CD4-positive, alpha-beta T cell treated with Interleukin-4 for 1 hour (primary cell): ENCODE measurements at regions not wholly inside any gene's neighbourhood (a gene's known extent, or its start where the extent isn't known, plus 50 kb on each side); places are given as distances from the start of the nearest gene placed in this dataset.
"Not testable (repeated sequence)": the region's sequence is repeated elsewhere in the genome, so short reads cannot be mapped to it uniquely, and the experiment has no call there.

Experiments
- DNase-seq, 2 donors: peaks; one replicate each; pipeline ENCODE4 v3.0.0-alpha.2; 2020 to 2022

DNA sequence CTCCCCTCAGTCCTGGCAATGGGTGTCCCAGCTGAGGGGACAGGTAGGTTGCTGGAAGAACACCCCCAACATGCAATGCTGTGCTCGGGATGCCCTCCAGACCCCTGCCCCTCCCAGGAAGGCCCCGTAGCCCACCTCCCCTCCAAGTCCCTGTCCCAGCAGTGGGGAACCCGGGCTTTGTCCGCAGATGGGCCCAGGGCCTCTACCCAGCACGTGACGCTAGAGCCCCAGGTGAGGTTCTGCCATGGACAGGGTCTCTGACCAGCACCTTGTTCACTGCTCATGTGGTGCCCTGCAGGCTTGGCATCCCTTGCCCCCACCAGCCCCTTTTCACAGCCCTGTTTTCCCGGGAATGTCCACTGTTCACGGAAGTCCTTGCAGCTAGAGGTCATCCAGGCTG lies 220.0 kb upstream of the SGCG start:
- DNase-seq: no peak

- not testable (repeated sequence) for DNase-seq
Observed at GRCh38 chr13:22961342-22961741, 219.4 kb upstream of the SGCG start.

DNA sequence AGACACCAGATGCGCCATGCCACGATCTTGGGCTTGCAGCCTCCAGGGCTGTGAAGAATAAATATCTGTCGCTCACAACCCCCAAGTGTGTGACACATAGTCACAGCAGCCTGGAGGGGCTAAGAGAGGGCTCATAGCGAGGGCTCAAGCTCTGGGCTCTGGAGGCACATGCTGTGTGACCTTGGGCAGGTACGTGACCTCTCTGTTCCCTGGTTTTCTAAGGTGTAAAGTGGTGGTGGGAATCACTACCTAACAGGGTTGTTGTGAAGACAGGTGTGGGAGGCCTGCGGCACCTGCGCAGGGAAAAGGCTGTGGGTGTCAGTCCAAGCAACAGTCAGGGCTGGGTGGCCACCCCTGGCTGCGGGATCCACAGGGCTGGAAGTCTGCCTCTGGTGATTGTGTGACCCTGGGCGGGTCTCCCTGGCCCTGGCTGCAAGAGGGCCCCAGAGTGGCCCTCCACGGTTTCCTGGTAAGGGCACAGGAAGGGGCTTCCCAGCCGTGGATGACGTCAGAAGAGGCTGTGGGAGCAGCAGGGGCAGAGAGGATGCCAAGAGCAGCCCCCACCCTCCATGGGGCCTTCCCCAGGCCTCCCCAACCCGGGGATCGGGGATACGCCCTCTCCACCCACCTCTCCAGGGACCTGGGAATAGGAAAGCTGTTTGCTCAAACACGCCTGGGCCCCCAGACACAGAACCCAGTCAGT lies 218.8 kb upstream of the SGCG start:
- DNase-seq: no peak

DNA sequence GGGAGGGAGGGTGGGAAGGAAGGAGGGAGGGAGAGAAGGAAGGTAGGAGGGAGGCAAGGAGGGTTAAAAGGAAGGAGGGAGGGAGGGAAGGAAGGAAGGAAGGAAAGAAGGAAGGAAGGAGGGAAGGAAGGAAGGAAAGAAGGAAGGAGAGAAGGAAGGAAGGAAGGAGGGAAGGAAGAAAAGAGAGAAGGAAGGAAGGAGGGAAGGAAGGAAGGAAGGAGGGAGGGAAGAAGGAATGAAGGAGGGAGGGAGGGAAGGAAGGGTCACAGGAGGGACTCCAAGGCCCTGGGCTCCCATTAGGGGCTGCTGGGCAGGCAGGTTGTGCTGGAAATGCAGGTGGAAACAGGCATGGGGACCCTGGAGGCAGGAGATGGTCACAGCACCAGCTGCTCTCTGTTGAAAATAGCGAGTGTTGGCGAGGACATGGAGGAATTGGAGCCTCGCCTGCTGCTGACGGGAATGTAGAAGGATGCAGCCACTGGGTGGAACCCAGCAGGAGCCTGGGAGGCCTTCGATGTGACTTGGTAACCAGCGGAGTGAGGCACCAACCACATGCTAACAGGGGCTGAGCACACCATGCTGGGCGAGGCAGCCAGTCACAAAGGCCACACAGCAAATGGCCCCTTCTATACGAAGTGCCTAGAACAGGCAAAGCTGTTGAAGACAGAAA lies 217.3 kb upstream of the SGCG start:
- DNase-seq: not testable (repeated sequence)

- no peak for DNase-seq
Observed at GRCh38 chr13:22964245-22964966, 216.4 kb upstream of the SGCG start.

DNA sequence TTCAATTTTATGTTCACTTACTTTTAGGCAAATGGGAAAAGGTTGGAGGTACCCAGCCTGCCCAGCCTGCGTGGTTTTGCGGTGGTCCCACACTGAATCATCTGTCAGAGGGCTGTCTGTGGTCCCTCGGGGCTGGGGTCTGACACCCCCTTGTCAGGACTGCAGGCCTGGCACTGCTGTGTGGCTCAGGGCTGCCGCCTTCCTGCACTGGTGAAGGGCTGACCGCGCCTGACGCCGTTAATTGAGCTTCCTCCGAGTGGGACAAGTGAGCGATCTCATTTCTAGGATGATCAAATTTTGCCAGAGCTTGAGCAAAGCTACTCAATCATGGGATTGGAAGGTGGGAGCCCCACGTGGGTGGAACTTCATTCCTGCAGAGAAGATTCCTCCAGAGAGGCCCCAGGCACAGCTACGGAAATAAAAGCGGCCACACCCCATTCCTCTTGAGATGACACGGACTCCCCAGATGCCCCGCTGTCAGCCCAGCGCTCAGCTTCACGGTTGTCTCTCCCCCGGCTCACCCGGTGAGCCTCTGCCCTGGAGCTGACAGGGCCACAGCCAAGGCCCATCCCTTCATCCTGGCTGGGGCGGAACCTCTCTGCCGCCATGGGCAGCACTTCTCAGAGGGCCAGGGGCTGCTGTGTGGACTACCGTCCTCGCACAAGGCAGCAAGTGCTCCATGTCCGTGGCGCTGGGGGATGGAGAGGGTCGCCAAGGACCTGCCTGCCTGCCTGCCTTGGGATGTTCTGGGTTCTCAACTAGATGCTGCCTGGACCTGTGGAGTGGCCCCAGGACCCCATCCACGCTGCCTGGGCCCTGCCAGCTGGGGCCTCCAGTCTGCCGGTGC lies 215.5 kb upstream of the SGCG start:
- not testable (repeated sequence) for DNase-seq

- DNase-seq: not testable (repeated sequence)
Observed at GRCh38 chr13:22965858-22966239, 214.9 kb upstream of the SGCG start.

DNA sequence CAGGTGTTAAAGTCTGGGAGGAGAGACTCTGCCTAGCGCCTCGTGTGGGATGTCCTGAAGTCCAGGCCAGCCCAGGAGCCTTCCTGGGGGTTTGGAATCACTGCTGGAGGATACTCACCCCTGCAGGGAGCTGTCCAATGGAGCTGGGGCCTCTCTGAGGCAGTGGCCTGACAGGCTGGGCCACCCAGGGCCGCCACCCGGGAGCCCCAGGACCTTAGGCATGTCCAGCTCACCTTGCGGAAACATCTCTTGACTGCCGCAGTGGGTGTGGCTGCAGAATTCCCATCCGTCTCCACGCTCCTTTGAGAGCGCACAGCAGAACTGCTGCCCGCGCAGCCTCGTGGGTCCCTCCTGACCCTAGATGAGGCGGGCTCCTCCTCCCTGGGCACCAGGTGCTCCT lies 214.0 kb upstream of the SGCG start:
- not testable (repeated sequence) for DNase-seq

- no peak for DNase-seq
Observed at GRCh38 chr13:22967669-22968068, 213.1 kb upstream of the SGCG start.

GRCh38 chr13:22979952-22980351 lies 200.8 kb upstream of the SGCG start:
- DNase-seq: no peak

DNA sequence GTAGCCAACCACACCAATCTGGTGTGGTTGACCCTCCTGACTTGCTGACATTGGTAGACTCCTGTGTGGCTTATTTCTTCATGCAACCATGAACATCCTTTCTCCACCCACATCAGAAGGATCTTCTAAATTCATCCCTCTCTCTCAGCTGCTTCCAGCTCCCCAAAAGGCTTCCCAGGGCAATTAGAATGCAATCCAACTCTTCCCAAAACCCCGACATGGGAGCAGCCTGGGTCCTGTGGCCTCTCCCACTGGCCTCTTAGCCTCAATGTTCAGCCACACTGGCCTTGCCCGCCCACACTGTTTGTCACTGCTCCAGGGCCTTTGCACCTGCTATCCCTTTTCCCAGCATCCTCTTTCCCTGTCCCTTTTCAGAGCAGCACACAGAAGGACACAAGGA lies 199.8 kb upstream of the SGCG start:
- DNase-seq: no peak

GRCh38 chr13:22993148-22993547 lies 187.6 kb upstream of the SGCG start:
- DNase-seq: no peak

DNA sequence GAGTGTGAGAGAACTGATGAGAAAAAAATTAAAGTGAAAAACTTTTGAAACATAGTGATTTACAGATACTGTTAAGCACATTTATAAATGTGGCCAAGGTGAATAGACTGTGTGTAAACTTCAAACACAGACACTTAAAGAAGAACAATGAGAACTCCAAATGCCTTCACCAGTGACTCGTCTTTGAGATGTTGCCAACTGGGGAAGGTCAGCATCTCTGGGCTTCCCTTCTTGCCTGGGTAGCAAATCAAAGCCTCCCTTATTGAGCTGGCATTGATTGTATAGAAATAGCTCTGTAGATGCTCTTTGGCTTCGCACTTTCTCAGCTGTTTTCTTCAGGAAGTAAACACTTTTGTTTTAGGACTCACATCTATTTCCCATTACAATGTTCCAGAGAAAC lies 177.3 kb upstream of the SGCG start:
- no peak for DNase-seq

DNA sequence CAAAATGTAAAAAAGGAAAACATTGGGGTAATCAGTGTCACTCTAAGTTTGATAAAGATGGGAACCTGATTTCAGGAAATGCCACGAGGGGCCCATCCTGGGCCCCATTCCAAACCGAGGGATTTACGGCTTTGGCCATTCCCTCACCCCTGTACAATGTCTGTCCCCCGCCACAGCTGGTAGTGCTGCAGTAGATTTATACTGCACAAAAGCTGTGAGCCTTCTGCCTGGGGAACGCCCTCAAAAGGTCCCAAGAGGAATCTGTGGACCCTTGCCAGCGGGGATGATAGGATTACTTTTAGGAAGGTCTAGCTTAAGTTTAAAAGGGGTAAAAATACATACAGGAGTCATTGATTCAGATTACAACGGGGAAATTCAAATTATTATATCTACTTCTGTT lies 173.4 kb upstream of the SGCG start:
- no peak for DNase-seq

DNA sequence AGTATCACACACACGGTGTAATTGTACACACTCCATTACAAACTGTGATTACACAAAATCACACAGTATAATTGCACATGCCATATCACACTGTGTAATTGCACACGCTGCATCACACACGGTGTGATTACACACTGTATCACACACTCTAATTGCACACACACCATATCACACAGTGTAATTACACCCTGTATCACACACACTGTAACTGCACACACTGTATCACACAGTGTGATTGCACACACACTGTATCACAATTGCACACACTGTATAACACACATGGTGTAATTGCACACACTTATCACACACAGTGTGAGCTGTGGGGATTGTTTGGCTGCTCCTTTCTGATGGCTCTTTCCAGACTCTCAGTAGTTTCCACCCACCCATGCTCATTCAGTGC lies 162.6 kb upstream of the SGCG start:
- no peak for DNase-seq

- peak; percentile 18 to 34 for DNase-seq
Observed at GRCh38 chr13:23020246-23020843, 160.4 kb upstream of the SGCG start.

DNA sequence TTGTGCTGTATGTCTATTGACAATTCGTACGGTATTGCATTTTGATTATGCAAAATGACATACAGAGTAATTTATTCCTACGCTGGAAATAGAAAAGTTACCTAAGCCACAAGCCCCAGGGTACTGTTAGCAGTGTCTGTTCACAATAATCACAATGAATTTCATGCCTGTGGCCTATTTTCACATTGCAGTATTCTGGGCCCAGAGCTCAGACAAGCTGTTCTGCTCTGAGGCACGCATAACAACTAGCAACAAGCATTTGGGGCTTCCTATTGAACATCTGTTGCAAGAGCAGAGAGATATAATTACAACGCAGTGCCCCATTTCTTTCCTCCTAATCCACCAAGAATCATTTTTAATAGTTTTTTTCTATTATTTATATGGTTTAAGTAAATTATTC lies 158.9 kb upstream of the SGCG start:
- DNase-seq: no peak

GRCh38 chr13:23022704-23023103 lies 158.1 kb upstream of the SGCG start:
- no peak for DNase-seq

- DNase-seq: no peak
Observed at GRCh38 chr13:23025864-23026608, 154.7 kb upstream of the SGCG start.

- DNase-seq: no peak
Observed at GRCh38 chr13:23039266-23039935, 141.4 kb upstream of the SGCG start.

GRCh38 chr13:23042181-23042580 lies 138.6 kb upstream of the SGCG start:
- no peak for DNase-seq
